HEK293 (cell line): ENCODE measurements at regions not wholly inside any gene's neighbourhood (a gene's known extent, or its start where the extent isn't known, plus 50 kb on each side); places are given as distances from the start of the nearest gene placed in this dataset.

Experiments used
- CTCF ChIA-PET: fragments of 350-600 bp; formaldehyde crosslinking; extraction: SDS; loops from one replicate; lab custom pipeline; 2021; ENCODE audit warnings: antibody characterized with exemption; lab: Yijun Ruan, JAX
- POLR2A ChIA-PET: fragments of 300-600 bp; formaldehyde crosslinking; extraction: SDS; loops from one replicate; lab custom pipeline; 2020; ENCODE audit warnings: antibody characterized with exemption, inconsistent platforms; lab: Yijun Ruan, JAX
- H3K27ac ChIP-seq: fragments of 200-500 bp; sonication (Bioruptor generic); 2 replicates; pipeline ENCODE4 v1.5.1; 2014; ENCODE audit warnings: low read depth, low read length, control low read depth, inconsistent platforms; ENCODE audit errors: extremely low read depth
- H3K36me3 ChIP-seq, 2 experiments: fragments of 200-500 bp in 1 of 2; sonication (Bioruptor generic) in 1 of 2; 1 replicate in 1 of 2; 2 replicates in 1 of 2; pipeline ENCODE4 v1.5.1; 2014 to 2017; ENCODE audit warnings: inconsistent platforms in 2 of 2, low read length in 2 of 2; ENCODE audit not compliant: control insufficient read depth in 2 of 2, insufficient read depth in 1 of 2
- H3K4me1 ChIP-seq: fragments of 200-500 bp; sonication (Bioruptor generic); 2 replicates; pipeline ENCODE4 v1.5.1; 2014; ENCODE audit warnings: mild to moderate bottlenecking, low read length, inconsistent platforms; ENCODE audit not compliant: control insufficient read depth, insufficient read depth
- H3K4me3 ChIP-seq: 2 replicates; pipeline ENCODE4 v1.5.1; 2011; ENCODE audit warnings: low read depth, mild to moderate bottlenecking, control low read depth, low read length, moderate library complexity
- H3K9me3 ChIP-seq: fragments of 200-500 bp; sonication (Bioruptor generic); 2 replicates; pipeline ENCODE4 v1.5.1; 2014; ENCODE audit warnings: low read depth, low read length, inconsistent platforms; ENCODE audit not compliant: control insufficient read depth, insufficient read depth
- GLIS1 ChIP-seq: fragments of 450-650 bp; formaldehyde crosslinking; IDR thresholded peaks from 2 replicates; pipeline ENCODE4 v1.5.1; 2016; ENCODE audit warnings: missing biosample characterization, missing genetic modification characterization
- SCRT1 ChIP-seq: fragments of 450-650 bp; formaldehyde crosslinking; IDR thresholded peaks from 2 replicates; pipeline ENCODE4 v1.5.1; 2016; ENCODE audit warnings: missing biosample characterization, missing genetic modification characterization, borderline replicate concordance
- SCRT2 ChIP-seq: fragments of 450-650 bp; formaldehyde crosslinking; IDR thresholded peaks from 2 replicates; pipeline ENCODE4 v1.5.1; 2016; ENCODE audit warnings: missing biosample characterization, missing genetic modification characterization
- ZBTB17 ChIP-seq: fragments of 450-650 bp; formaldehyde crosslinking; IDR thresholded peaks from 2 replicates; pipeline ENCODE4 v1.5.1; 2016; ENCODE audit warnings: missing biosample characterization, missing genetic modification characterization
- ZFHX2 ChIP-seq: fragments of 450-650 bp; formaldehyde crosslinking; conservative IDR thresholded peaks from 2 replicates; pipeline ENCODE4 v1.5.1; 2016; ENCODE audit warnings: missing biosample characterization, missing genetic modification characterization
- ZNF112 ChIP-seq: fragments of 450-650 bp; formaldehyde crosslinking; IDR thresholded peaks from 2 replicates; pipeline ENCODE4 v1.5.0; 2017; ENCODE audit warnings: missing biosample characterization, missing genetic modification characterization
- ZNF19 ChIP-seq: fragments of 450-650 bp; formaldehyde crosslinking; IDR thresholded peaks from 2 replicates; pipeline ENCODE4; 2016; ENCODE audit warnings: missing biosample characterization, missing genetic modification characterization, low read depth
- ZNF202 ChIP-seq: fragments of 450-650 bp; formaldehyde crosslinking; IDR thresholded peaks from 2 replicates; pipeline ENCODE4 v1.5.1; 2016; ENCODE audit warnings: missing biosample characterization, missing genetic modification characterization, borderline replicate concordance
- ZNF335 ChIP-seq: fragments of 450-650 bp; formaldehyde crosslinking; conservative IDR thresholded peaks from 2 replicates; pipeline ENCODE4 v1.5.1; 2016; ENCODE audit warnings: missing biosample characterization, missing genetic modification characterization
- ZNF366 ChIP-seq: fragments of 450-650 bp; formaldehyde crosslinking; conservative IDR thresholded peaks from 2 replicates; pipeline ENCODE4 v1.5.1; 2016; ENCODE audit warnings: missing biosample characterization, missing genetic modification characterization
- ZNF37A ChIP-seq: fragments of 450-650 bp; IDR thresholded peaks from 2 replicates; pipeline ENCODE4 v1.5.1; 2018; ENCODE audit warnings: missing biosample characterization, missing genetic modification characterization
- ZNF423 ChIP-seq: fragments of 450-650 bp; formaldehyde crosslinking; IDR thresholded peaks from 2 replicates; pipeline ENCODE4 v1.5.1; 2016; ENCODE audit warnings: missing biosample characterization, missing genetic modification characterization
- ZNF558 ChIP-seq: fragments of 450-650 bp; formaldehyde crosslinking; IDR thresholded peaks from 2 replicates; pipeline ENCODE4 v1.5.1; 2016; ENCODE audit warnings: missing biosample characterization, missing genetic modification characterization
- ZNF571 ChIP-seq: fragments of 450-650 bp; formaldehyde crosslinking; IDR thresholded peaks from 2 replicates; pipeline ENCODE4 v1.5.0; 2017; ENCODE audit warnings: missing biosample characterization, missing genetic modification characterization
- ZNF629 ChIP-seq: fragments of 450-650 bp; formaldehyde crosslinking; IDR thresholded peaks from 2 replicates; pipeline ENCODE4 v1.5.1; 2017; ENCODE audit warnings: missing biosample characterization, missing genetic modification characterization
- ZNF707 ChIP-seq: fragments of 450-650 bp; formaldehyde crosslinking; IDR thresholded peaks from 2 replicates; pipeline ENCODE4 v1.5.1; 2016; ENCODE audit warnings: missing biosample characterization, missing genetic modification characterization
- ZNF843 ChIP-seq: fragments of 450-650 bp; formaldehyde crosslinking; IDR thresholded peaks from 2 replicates; pipeline ENCODE4 v1.5.1; 2016; ENCODE audit warnings: missing biosample characterization, missing genetic modification characterization
- ZXDB ChIP-seq: fragments of 450-650 bp; formaldehyde crosslinking; IDR thresholded peaks from 2 replicates; pipeline ENCODE4 v1.5.1; 2016; ENCODE audit warnings: missing biosample characterization, missing genetic modification characterization
- TF ChIP-seq, protein P1 (sequence below): fragments of 450-650 bp; formaldehyde crosslinking; IDR thresholded peaks from 2 replicates; pipeline ENCODE4 v1.5.1; 2016; ENCODE audit warnings: missing biosample characterization, missing genetic modification characterization
- TF ChIP-seq, protein P2 (sequence below): fragments of 450-650 bp; formaldehyde crosslinking; IDR thresholded peaks from 2 replicates; pipeline ENCODE4 v1.5.1; 2016; ENCODE audit warnings: missing biosample characterization, missing genetic modification characterization
- TF ChIP-seq, protein P3 (sequence below): fragments of 450-650 bp; formaldehyde crosslinking; IDR thresholded peaks from 2 replicates; pipeline ENCODE4 v1.5.1; 2016; ENCODE audit warnings: missing biosample characterization, missing genetic modification characterization
- TF ChIP-seq, protein P4 (sequence below): fragments of 450-650 bp; formaldehyde crosslinking; IDR thresholded peaks from 2 replicates; pipeline ENCODE4 v1.5.1; 2016; ENCODE audit warnings: missing biosample characterization, missing genetic modification characterization
- TF ChIP-seq, protein P5 (sequence below): fragments of 450-650 bp; formaldehyde crosslinking; IDR thresholded peaks from 2 replicates; pipeline ENCODE4 v1.5.1; 2016; ENCODE audit warnings: missing biosample characterization, missing genetic modification characterization

DNA sequence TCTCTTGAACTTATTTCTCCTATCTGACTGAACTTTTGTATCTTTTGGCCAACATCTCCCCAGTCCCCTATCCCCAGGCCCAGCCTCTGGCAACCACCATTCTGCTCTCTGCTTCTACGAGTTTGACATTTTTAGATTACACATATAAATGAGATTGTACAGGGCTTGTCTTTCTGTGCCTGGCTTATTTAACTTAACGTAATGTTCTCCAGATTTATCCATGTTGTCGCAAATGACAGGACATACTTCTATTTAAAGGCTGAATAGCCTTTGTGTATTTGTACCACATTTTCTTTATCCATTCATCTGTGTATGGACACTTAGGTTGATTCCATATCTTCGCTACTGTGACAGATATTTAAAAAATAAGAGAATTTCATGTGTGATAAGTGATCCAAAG is 98.6 kb downstream of the LSMEM1 start (continued):
- TF ChIP-seq, protein P1, sequence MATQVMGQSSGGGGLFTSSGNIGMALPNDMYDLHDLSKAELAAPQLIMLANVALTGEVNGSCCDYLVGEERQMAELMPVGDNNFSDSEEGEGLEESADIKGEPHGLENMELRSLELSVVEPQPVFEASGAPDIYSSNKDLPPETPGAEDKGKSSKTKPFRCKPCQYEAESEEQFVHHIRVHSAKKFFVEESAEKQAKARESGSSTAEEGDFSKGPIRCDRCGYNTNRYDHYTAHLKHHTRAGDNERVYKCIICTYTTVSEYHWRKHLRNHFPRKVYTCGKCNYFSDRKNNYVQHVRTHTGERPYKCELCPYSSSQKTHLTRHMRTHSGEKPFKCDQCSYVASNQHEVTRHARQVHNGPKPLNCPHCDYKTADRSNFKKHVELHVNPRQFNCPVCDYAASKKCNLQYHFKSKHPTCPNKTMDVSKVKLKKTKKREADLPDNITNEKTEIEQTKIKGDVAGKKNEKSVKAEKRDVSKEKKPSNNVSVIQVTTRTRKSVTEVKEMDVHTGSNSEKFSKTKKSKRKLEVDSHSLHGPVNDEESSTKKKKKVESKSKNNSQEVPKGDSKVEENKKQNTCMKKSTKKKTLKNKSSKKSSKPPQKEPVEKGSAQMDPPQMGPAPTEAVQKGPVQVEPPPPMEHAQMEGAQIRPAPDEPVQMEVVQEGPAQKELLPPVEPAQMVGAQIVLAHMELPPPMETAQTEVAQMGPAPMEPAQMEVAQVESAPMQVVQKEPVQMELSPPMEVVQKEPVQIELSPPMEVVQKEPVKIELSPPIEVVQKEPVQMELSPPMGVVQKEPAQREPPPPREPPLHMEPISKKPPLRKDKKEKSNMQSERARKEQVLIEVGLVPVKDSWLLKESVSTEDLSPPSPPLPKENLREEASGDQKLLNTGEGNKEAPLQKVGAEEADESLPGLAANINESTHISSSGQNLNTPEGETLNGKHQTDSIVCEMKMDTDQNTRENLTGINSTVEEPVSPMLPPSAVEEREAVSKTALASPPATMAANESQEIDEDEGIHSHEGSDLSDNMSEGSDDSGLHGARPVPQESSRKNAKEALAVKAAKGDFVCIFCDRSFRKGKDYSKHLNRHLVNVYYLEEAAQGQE (tag by site-specific recombination), result no peak
- no peak for TF ChIP-seq ZNF366 (tag by site-specific recombination)
- TF ChIP-seq, protein P2, sequence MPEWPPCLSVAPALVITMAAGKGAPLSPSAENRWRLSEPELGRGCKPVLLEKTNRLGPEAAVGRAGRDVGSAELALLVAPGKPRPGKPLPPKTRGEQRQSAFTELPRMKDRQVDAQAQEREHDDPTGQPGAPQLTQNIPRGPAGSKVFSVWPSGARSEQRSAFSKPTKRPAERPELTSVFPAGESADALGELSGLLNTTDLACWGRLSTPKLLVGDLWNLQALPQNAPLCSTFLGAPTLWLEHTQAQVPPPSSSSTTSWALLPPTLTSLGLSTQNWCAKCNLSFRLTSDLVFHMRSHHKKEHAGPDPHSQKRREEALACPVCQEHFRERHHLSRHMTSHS (tag by site-specific recombination), result no peak
- TF ChIP-seq, protein P3, sequence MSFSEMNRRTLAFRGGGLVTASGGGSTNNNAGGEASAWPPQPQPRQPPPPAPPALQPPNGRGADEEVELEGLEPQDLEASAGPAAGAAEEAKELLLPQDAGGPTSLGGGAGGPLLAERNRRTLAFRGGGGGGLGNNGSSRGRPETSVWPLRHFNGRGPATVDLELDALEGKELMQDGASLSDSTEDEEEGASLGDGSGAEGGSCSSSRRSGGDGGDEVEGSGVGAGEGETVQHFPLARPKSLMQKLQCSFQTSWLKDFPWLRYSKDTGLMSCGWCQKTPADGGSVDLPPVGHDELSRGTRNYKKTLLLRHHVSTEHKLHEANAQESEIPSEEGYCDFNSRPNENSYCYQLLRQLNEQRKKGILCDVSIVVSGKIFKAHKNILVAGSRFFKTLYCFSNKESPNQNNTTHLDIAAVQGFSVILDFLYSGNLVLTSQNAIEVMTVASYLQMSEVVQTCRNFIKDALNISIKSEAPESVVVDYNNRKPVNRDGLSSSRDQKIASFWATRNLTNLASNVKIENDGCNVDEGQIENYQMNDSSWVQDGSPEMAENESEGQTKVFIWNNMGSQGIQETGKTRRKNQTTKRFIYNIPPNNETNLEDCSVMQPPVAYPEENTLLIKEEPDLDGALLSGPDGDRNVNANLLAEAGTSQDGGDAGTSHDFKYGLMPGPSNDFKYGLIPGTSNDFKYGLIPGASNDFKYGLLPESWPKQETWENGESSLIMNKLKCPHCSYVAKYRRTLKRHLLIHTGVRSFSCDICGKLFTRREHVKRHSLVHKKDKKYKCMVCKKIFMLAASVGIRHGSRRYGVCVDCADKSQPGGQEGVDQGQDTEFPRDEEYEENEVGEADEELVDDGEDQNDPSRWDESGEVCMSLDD (tag by site-specific recombination), result no peak
- no peak for TF ChIP-seq ZFHX2 (tag by site-specific recombination)
- TF ChIP-seq, all 188 proteins: peak for 0

DNA sequence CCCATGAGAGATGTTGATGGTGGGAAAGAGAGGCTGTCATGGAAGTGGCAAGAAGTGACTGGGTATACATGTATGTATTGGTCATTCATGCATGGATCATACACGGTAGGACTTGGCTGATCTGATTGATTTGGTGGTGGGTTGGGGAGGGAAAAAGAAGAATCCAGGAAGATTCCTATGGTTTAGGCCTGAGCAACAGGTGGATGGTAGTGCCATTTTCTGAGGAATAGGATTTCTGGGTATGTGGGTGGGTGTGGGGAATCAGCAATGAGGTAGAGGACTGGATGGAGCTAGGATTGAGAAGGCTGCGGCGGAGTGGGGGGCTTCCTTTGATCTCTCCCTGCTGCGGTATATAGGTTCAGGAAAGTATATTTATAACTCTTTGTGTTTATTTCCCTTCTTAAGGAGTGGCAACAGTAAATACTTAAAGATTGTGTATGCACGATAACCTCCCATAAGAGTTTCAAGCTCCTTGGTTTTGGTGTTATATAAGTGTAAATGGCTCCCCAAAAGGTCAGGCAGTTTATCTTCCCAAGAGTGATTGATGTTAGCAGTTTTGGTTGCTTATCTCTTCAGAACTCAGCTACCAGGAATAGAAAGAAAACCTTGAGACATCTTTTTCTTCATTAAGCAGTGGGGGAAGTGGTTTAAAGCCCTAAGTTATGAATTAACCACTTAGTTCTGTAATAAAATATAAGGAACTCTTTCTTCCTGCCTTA is 100.1 kb downstream of the LSMEM1 start:
- Histone ChIP-seq H3K4me3 (no peak overlapping the region), H3K4me1 (no peaks in the 10 kb centered on the region), H3K36me3 (no peaks in the 10 kb centered on the region), H3K27ac (no peak overlapping the region), H3K9me3 (no peaks in the 10 kb centered on the region)
- ChIA-PET CTCF (no interaction called here), POLR2A (no interaction called here)
- TF ChIP-seq SCRT2 (peak; percentile 92), SCRT1 (tag by site-specific recombination) (peak; percentile 65; the same call in 1 of the 2 replicates), ZNF707 (no peak), ZNF335 (no peak)

DNA sequence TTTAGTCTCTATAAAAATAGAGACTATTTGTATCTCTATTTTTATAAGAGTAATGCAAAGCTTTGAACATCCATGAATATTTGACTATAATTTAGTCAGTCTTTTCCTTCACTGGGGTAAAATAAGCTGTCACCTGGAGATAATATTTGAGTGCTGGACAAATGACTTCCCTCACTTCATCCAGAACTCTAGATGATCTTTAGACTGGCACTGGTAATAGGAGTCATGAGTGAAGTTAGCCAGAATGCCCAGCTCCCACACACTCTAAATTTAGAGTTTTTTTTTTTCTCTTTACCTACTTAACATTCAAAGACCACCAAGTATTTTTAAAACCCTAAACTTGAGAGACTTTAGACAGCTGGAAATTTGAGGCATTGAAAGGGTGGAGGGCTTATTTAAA is 100.7 kb downstream of the LSMEM1 start:
- TF ChIP-seq ZXDB (tag by site-specific recombination) (no peak), ZNF202 (tag by site-specific recombination) (no peak), ZNF843 (tag by site-specific recombination) (no peak), ZBTB17 (tag by site-specific recombination) (no peak), ZNF571 (no peak), ZNF19 (no peak), ZNF37A (no peak), ZNF629 (no peak), ZNF558 (no peak), ZNF112 (tag by site-specific recombination) (no peak), ZNF423 (tag by site-specific recombination) (no peak), GLIS1 (tag by site-specific recombination) (no peak)
- TF ChIP-seq, protein P4, sequence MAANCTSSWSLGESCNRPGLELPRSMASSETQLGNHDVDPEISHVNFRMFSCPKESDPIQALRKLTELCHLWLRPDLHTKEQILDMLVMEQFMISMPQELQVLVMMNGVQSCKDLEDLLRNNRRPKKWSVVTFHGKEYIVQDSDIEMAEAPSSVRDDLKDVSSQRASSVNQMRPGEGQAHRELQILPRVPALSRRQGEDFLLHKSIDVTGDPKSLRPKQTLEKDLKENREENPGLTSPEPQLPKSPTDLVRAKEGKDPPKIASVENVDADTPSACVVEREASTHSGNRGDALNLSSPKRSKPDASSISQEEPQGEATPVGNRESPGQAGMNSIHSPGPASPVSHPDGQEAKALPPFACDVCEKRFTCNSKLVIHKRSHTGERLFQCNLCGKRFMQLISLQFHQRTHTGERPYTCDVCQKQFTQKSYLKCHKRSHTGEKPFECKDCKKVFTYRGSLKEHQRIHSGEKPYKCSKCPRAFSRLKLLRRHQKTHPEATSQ (tag by site-specific recombination), result no peak
- TF ChIP-seq, protein P5, sequence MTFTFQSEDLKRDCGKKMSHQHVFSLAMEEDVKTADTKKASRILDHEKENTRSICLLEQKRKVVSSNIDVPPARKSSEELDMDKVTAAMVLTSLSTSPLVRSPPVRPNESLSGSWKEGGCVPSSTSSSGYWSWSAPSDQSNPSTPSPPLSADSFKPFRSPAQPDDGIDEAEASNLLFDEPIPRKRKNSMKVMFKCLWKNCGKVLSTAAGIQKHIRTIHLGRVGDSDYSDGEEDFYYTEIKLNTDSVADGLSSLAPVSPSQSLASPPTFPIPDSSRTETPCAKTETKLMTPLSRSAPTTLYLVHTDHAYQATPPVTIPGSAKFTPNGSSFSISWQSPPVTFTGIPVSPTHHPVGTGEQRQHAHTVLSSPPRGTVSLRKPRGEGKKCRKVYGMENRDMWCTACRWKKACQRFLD (tag by site-specific recombination), result no peak
- no peaks in the 10 kb centered on the region for H3K9me3 ChIP-seq
- no peaks in the 10 kb centered on the region for H3K4me1 ChIP-seq
- POLR2A ChIA-PET, result no interaction called here
- CTCF ChIA-PET, result no interaction called here
- H3K27ac ChIP-seq, result no peak overlapping the region
- H3K36me3 ChIP-seq, result no peaks in the 10 kb centered on the region
- no peak overlapping the region for H3K4me3 ChIP-seq
